Suprapubic skin (tissue), 4 donors: ENCODE measurements at regions not wholly inside any gene's neighbourhood (a gene's known extent, or its start where the extent isn't known, plus 50 kb on each side); places are given as distances from the start of the nearest gene placed in this dataset.
A peak's percentile ranks its signal among the peaks of the same experiment; 100 is the strongest.

Experiments
- DNase-seq, 2 donors: peaks; one replicate each; pipeline ENCODE4 v3.0.0-alpha.2; 2019; ENCODE audit warnings: low spot score in 2 of 2
- H3K27ac ChIP-seq: fragments of 200-600 bp; sonication (generic); one replicate; pipeline ENCODE4 v1.5.1; 2019
- H3K27me3 ChIP-seq: fragments of 200-600 bp; sonication (generic); one replicate; pipeline ENCODE4 v1.5.1; 2019
- H3K36me3 ChIP-seq: fragments of 200-600 bp; sonication (generic); one replicate; pipeline ENCODE4 v1.5.1; 2019
- H3K4me1 ChIP-seq: fragments of 200-600 bp; sonication (generic); one replicate; pipeline ENCODE4 v1.5.1; 2019
- H3K4me3 ChIP-seq: fragments of 200-600 bp; sonication (generic); one replicate; pipeline ENCODE4 v1.5.1; 2019; ENCODE audit warnings: mild to moderate bottlenecking
- H3K9me3 ChIP-seq: fragments of 200-600 bp; sonication (generic); one replicate; pipeline ENCODE4 v1.5.1; 2019
- CTCF ChIP-seq, 2 donors: fragments of 200-600 bp in 1 of 2; fragments of 450-650 bp in 1 of 2; sonication (generic) in 1 of 2; IDR thresholded peaks; one replicate each; pipeline ENCODE4 v1.5.1; 2016 to 2019; ENCODE audit warnings: antibody characterized with exemption in 2 of 2, mild to moderate bottlenecking in 1 of 2, moderate library complexity in 1 of 2
- EP300 ChIP-seq: sonication (generic); formaldehyde crosslinking; IDR thresholded peaks from one replicate; pipeline ENCODE4 v1.6.1; 2017; ENCODE audit warnings: antibody characterized with exemption
- POLR2A ChIP-seq, 2 donors: fragments of 450-650 bp; IDR thresholded peaks; one replicate each; pipeline ENCODE4 v1.6.1; 2017; ENCODE audit warnings: antibody characterized with exemption in 2 of 2, mild to moderate bottlenecking in 2 of 2, moderate library complexity in 2 of 2
- POLR2AphosphoS5 ChIP-seq, 3 donors: sonication (generic); formaldehyde crosslinking; IDR thresholded peaks; one replicate each; pipeline ENCODE4 v1.6.1; 2017; ENCODE audit warnings: antibody characterized with exemption in 3 of 3
- WGBS: methylation state at CpG from one replicate; pipeline ENCODE4 v1.1.5; 2018; 5-methylcytosine and 5-hydroxymethylcytosine counted together

GRCh38 chr15:85324202-85324601, 56.2 kb upstream of the AKAP13 start:
- no peaks in the 10 kb centered on the region for H3K27me3 ChIP-seq
- TF ChIP-seq EP300 (no peak), CTCF (IDR thresholded peaks at IDR 0.05) (no peak), POLR2AphosphoS5 (IDR thresholded peaks at IDR 0.05) (no peak), POLR2A (IDR thresholded peaks at IDR 0.05) (no peak)
- WGBS: 46% methylated on average over 2 of the region's 2 CpGs

GRCh38 chr15:85325834-85326233, 54.6 kb upstream of the AKAP13 start:
- H3K27me3 ChIP-seq: no peaks in the 10 kb centered on the region
- no peak overlapping the region for H3K27ac ChIP-seq
- H3K9me3 ChIP-seq: no peaks in the 10 kb centered on the region
- no peaks in the 10 kb centered on the region for H3K36me3 ChIP-seq
- no peak for TF ChIP-seq POLR2A (IDR thresholded peaks at IDR 0.05)
- no peak for TF ChIP-seq EP300
- no peak for TF ChIP-seq CTCF (IDR thresholded peaks at IDR 0.05)
- no peak overlapping the region for H3K4me3 ChIP-seq
- DNase-seq: no peak
- peaks cover 10% of the 10 kb centered on the region for H3K4me1 ChIP-seq
- WGBS: 98% methylated on average over 2 of the region's 2 CpGs

More at GRCh38 chr15:85324202-85324601, 56.2 kb upstream of the AKAP13 start:
- H3K9me3 ChIP-seq: no peaks in the 10 kb centered on the region
- no peak overlapping the region for H3K27ac ChIP-seq
- no peaks in the 10 kb centered on the region for H3K4me1 ChIP-seq
- no peak for DNase-seq
- no peak overlapping the region for H3K4me3 ChIP-seq
- H3K36me3 ChIP-seq: no peaks in the 10 kb centered on the region

GRCh38 chr15:85326291-85326690, 54.1 kb upstream of the AKAP13 start:
- Histone ChIP-seq H3K27me3 (no peaks in the 10 kb centered on the region), H3K36me3 (no peaks in the 10 kb centered on the region), H3K9me3 (no peaks in the 10 kb centered on the region), H3K4me1 (peaks cover 14% of the 10 kb centered on the region), H3K4me3 (no peak overlapping the region), H3K27ac (no peak overlapping the region)
- TF ChIP-seq POLR2A (IDR thresholded peaks at IDR 0.05) (no peak), POLR2AphosphoS5 (IDR thresholded peaks at IDR 0.05) (no peak), CTCF (IDR thresholded peaks at IDR 0.05) (no peak)
- no peak for DNase-seq

- H3K27me3 ChIP-seq: no peaks in the 10 kb centered on the region
- H3K4me3 ChIP-seq: no peak overlapping the region
- H3K9me3 ChIP-seq: no peaks in the 10 kb centered on the region
- TF ChIP-seq CTCF (IDR thresholded peaks at IDR 0.05): no peak
- TF ChIP-seq EP300: no peak
- TF ChIP-seq POLR2AphosphoS5 (IDR thresholded peaks at IDR 0.05): no peak
- TF ChIP-seq POLR2A (IDR thresholded peaks at IDR 0.05): no peak
- peaks cover 24% of the 10 kb centered on the region for H3K4me1 ChIP-seq
- WGBS: 86% methylated on average over 3 of the region's 3 CpGs
- no peaks in the 10 kb centered on the region for H3K36me3 ChIP-seq
- DNase-seq: no peak
- no peak overlapping the region for H3K27ac ChIP-seq
Observed at GRCh38 chr15:85327820-85328219, 52.6 kb upstream of the AKAP13 start.

GRCh38 chr15:85329561-85330422, 50.6 kb upstream of the AKAP13 start:
- TF ChIP-seq POLR2A (IDR thresholded peaks at IDR 0.05) (no peak), CTCF (IDR thresholded peaks at IDR 0.05) (no peak), EP300 (no peak), POLR2AphosphoS5 (IDR thresholded peaks at IDR 0.05) (no peak)
- Histone ChIP-seq H3K9me3 (no peaks in the 10 kb centered on the region), H3K4me1 (peaks cover 24% of the 10 kb centered on the region), H3K27ac (peak overlapping the region; percentile 65), H3K4me3 (peak overlapping the region; percentile 42), H3K36me3 (no peaks in the 10 kb centered on the region), H3K27me3 (no peaks in the 10 kb centered on the region)
- WGBS: 40% methylated on average over 19 of the region's 19 CpGs
- no peak for DNase-seq
